Stimulated activated CD8-positive, alpha-beta memory T cell treated with anti-CD3 and anti-CD28 coated beads, Interleukin-4, amount 100 ng/mL, for 48 hours (primary cell): ENCODE measurements at regions not wholly inside any gene's neighbourhood (a gene's known extent, or its start where the extent isn't known, plus 50 kb on each side); places are given as distances from the start of the nearest gene placed in this dataset.
A peak's percentile ranks its signal among the peaks of the same experiment; 100 is the strongest.

Source experiments
- DNase-seq: peaks from one replicate; pipeline ENCODE4 v3.0.0-alpha.2; 2020

GRCh38 chr2:59080451-59081181, 839.5 kb upstream of the FANCL start:
- no peak for DNase-seq

- DNase-seq = no peak
Observed at GRCh38 chr2:59077981-59078531, 836.9 kb upstream of the FANCL start.

GRCh38 chr2:59077026-59077725, 836.1 kb upstream of the FANCL start:
- no peak for DNase-seq

- no peak for DNase-seq
Observed at GRCh38 chr2:59076079-59076619, 835.0 kb upstream of the FANCL start.

GRCh38 chr2:59074071-59074470, 832.9 kb upstream of the FANCL start:
- DNase-seq = no peak

GRCh38 chr2:59073286-59073685, 832.2 kb upstream of the FANCL start:
- no peak for DNase-seq

GRCh38 chr2:59068255-59068654, 827.1 kb upstream of the FANCL start:
- DNase-seq = no peak

GRCh38 chr2:59066787-59067399, 825.8 kb upstream of the FANCL start:
- no peak for DNase-seq

GRCh38 chr2:59047373-59047995, 806.4 kb upstream of the FANCL start:
- DNase-seq = no peak

- no peak for DNase-seq
Observed at GRCh38 chr2:59046401-59047372, 805.6 kb upstream of the FANCL start.

GRCh38 chr2:59044736-59045135, 803.6 kb upstream of the FANCL start:
- DNase-seq = no peak

GRCh38 chr2:59041139-59041538, 800.0 kb upstream of the FANCL start:
- DNase-seq = no peak

GRCh38 chr2:59034837-59035236, 793.7 kb upstream of the FANCL start:
- no peak for DNase-seq

GRCh38 chr2:59034106-59034505, 793.0 kb upstream of the FANCL start:
- DNase-seq = no peak

- DNase-seq = no peak
Observed at GRCh38 chr2:59033661-59034060, 792.5 kb upstream of the FANCL start.

GRCh38 chr2:59032499-59032898, 791.4 kb upstream of the FANCL start:
- no peak for DNase-seq

GRCh38 chr2:59029058-59029457, 787.9 kb upstream of the FANCL start:
- no peak for DNase-seq

- no peak for DNase-seq
Observed at GRCh38 chr2:59027320-59027719, 786.2 kb upstream of the FANCL start.

GRCh38 chr2:59025157-59025757, 784.1 kb upstream of the FANCL start:
- peak; percentile 60 for DNase-seq

GRCh38 chr2:59021786-59022185, 780.7 kb upstream of the FANCL start:
- no peak for DNase-seq

GRCh38 chr2:59019566-59020159, 778.5 kb upstream of the FANCL start:
- DNase-seq = no peak
